HG03460 (cell line): ENCODE measurements at regions not wholly inside any gene's neighbourhood (a gene's known extent, or its start where the extent isn't known, plus 50 kb on each side); places are given as distances from the start of the nearest gene placed in this dataset.
"Not testable (repeated sequence)": the region's sequence is repeated elsewhere in the genome, so short reads cannot be mapped to it uniquely, and the experiment has no call there.

ENCODE experiments used
- ATAC-seq: cut with Tn5 transposase; IDR thresholded peaks from one replicate; pipeline ENCODE4 v1.9.1; 2021; ENCODE audit not compliant: unreplicated experiment

- no peak for ATAC-seq
Measured at GRCh38 chr15:94838281-94838680, 606.9 kb downstream of the MCTP2 start.

GRCh38 chr15:94840794-94841783 lies 609.7 kb downstream of the MCTP2 start:
- ATAC-seq, result no peak

- ATAC-seq, result no peak
Measured at GRCh38 chr15:94843060-94843459, 611.7 kb downstream of the MCTP2 start.

- ATAC-seq, result no peak
Measured at GRCh38 chr15:94844198-94844537, 612.8 kb downstream of the MCTP2 start.

GRCh38 chr15:94844538-94845389 lies 613.4 kb downstream of the MCTP2 start:
- ATAC-seq, result no peak

GRCh38 chr15:94845390-94845716 lies 614.0 kb downstream of the MCTP2 start:
- no peak for ATAC-seq

- no peak for ATAC-seq
Measured at GRCh38 chr15:94847325-94847724, 616.0 kb downstream of the MCTP2 start.

GRCh38 chr15:94848054-94848453 lies 616.7 kb downstream of the MCTP2 start:
- ATAC-seq, result no peak

GRCh38 chr15:94855018-94855408 lies 623.7 kb downstream of the MCTP2 start:
- ATAC-seq, result no peak

- ATAC-seq, result no peak
Measured at GRCh38 chr15:94855409-94856266, 624.3 kb downstream of the MCTP2 start.

GRCh38 chr15:94856267-94856854 lies 625.0 kb downstream of the MCTP2 start:
- ATAC-seq, result no peak

- no peak for ATAC-seq
Measured at GRCh38 chr15:94857466-94857865, 626.1 kb downstream of the MCTP2 start.

GRCh38 chr15:94858011-94858410 lies 626.6 kb downstream of the MCTP2 start:
- ATAC-seq, result no peak

GRCh38 chr15:94858449-94858848 lies 627.1 kb downstream of the MCTP2 start:
- ATAC-seq, result no peak

- no peak for ATAC-seq
Measured at GRCh38 chr15:94858920-94859319, 627.6 kb downstream of the MCTP2 start.

- ATAC-seq, result no peak
Measured at GRCh38 chr15:94864600-94864999, 633.2 kb downstream of the MCTP2 start.

GRCh38 chr15:94868265-94868664 lies 636.9 kb downstream of the MCTP2 start:
- ATAC-seq, result not testable (repeated sequence)

- no peak for ATAC-seq
Measured at GRCh38 chr15:94875550-94875949, 644.2 kb downstream of the MCTP2 start.

- ATAC-seq, result no peak
Measured at GRCh38 chr15:94877833-94878232, 646.5 kb downstream of the MCTP2 start.

- ATAC-seq, result no peak
Measured at GRCh38 chr15:94882071-94882712, 650.8 kb downstream of the MCTP2 start.
